Anterior cingulate cortex (tissue), 58 donors: ENCODE measurements at regions not wholly inside any gene's neighbourhood (a gene's known extent, or its start where the extent isn't known, plus 50 kb on each side); places are given as distances from the start of the nearest gene placed in this dataset.
A peak's percentile ranks its signal among the peaks of the same experiment; 100 is the strongest.

Source experiments
- DNase-seq, 58 donors: peaks; one replicate each; lab custom pipeline; 2025; lab: John Stamatoyannopoulos, UW

DNA sequence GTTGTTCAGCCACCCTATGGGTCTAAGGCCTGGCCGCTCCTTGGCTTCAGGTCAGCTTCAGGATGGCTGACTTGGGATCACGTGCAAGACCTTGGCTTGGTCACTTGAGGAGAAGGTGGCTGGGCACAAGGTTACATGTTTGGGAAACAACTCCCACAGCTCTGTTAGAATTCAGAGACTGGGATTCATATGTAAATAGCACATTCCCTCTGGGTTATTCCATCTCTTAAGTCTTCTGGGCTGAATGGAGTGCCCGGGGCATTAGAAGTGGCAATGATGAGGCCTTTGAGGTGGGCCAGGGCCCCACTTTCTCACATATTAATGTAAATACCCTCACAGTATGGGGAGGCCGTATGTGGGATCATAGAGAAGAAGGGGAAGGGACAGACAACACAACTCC lies 150.9 kb downstream of the EFNB2 start:
- DNase-seq = no peak

DNA sequence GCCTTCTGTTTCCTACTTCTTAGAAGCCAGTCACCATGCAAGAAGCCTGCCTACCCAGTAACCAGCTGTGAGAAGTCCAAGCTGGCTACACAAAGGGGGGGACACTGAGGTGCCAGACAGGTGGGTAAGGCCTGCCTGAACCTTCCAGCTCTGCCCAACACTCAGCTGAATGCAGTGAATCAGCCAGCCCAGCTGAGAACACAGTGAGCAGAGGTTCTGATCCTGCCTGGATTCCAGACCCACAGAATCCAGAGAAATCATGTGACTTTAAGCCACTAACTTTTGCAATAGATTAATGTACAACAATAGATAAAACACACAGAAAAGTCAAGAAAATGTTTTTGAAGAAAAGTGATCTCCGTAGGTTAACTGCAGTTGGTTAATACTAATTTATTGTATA lies 151.7 kb downstream of the EFNB2 start:
- DNase-seq = no peak

DNA sequence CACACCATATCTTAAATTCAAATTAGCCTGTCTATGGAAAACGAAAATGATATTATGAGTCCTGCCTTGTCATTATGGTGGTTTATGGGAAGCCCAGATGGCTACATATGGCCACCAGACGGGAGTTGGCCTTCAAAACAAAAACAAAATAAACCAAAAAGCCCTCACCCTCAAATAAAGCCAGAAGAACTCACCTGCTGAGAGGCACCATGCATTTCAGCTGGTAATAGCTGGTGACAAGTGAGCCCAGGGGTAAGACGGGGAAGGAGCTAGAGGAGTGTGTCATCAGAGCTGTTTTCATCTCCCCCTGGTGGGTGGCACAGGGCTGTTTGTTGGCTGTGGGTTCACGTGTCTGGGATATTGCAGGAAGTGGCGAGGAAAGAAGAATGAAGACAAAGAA lies 152.9 kb downstream of the EFNB2 start:
- no peak for DNase-seq

DNA sequence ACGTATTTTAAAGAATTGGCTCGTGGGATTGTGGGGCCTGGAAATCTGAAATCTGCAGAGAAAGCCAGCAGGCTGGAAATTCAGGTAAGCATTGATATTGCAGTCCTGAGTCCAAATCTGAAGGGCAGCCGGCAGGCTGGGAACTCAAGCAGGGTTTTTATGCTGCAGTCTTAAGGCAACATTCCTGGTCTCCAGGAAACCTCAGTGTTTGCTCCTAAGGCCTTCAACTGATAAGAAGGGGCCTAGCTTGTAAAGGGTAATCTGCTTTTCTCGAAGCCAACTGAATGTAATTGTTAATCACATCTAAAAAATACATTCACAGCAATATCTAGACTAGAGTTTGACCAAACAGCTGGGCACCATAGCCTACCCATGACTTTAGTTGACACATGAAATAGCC lies 154.4 kb downstream of the EFNB2 start:
- no peak for DNase-seq

DNA sequence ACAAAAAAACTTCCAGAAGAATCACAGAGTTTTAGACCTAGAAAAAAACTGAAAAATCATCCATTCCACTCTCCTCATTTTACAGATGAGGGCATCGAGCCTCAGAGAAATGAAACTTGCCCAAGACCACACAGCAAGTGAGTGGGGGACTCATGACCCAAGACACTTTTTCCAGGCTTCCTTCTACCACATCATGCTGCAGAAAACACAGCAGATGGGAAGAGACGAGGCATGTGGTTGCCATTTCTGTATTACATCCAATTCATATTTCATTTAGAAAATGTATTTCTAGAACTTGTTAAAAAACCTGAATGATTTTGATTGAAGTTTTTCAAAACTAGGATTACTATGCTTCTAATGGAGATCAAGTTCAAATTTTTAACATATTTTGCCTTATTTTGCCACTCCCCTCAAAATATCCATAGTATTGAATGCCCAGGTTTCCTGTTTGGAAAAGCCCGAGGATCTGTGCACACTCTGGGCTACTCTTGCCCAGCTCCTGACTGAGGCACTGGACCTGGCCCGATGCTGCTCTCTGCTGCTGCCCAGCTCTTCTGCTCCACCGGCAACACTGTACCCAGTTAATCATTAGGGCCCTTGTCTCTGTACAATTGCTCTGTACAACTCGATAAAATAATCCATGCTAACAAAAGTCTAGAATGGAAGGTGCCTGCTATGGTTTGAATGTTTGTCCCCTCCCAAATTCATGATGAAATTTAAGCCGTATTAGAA lies 157.4 kb downstream of the EFNB2 start:
- DNase-seq = no peak

DNA sequence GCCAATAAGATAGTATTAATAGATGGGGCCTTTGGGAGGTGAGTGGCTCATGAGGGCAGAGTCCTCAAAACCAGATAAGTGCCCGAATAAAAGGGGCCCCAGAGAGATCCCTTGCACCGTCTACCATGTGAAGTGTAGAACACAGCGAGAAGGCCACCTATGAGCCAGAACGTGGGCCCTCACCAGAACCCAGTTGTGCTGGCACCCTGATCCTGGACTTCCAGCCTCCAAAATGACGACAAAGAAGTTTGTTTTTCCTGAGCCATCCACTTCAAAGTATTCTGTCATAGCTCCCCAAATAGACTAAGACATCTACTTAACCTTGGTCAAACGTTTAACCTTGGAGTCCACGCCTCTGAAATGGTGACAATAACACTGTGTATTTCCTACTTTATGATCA lies 158.1 kb downstream of the EFNB2 start:
- no peak for DNase-seq

DNA sequence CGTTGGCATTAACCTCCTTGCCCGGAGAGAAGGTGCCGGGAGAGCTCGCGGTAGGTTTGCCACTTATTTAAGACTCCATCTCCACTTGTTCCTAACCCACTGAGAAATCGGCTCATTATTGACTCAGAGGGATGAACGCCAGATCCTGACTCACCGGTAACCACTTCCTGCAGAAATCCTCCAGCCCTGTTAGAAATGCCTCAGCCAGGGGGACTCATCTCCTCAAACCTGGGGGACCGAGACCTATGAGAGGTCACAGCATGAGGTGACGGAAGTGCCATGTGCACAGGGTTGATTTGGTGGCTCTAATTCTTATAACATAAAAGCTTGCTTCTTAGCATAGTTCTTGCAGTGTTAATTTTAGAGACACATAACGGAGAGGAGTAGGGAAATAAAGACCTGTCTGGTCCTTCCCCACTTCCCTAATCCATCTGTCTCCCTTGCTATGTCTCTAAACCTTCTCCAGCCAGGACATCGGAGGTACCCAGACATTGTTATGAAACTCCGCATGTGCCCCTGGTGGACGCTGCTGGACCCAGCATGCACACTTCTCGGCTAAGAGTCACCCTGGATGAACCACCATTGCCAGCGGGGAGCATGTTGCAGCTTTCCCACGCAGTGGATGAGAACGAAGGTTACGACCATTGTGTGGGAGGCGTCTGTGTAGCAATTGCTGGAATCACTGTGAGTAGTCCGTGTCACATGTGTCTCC lies 158.9 kb downstream of the EFNB2 start:
- DNase-seq = peak in 11 of 58 donors; percentile 8 to 47 (median 27)

DNA sequence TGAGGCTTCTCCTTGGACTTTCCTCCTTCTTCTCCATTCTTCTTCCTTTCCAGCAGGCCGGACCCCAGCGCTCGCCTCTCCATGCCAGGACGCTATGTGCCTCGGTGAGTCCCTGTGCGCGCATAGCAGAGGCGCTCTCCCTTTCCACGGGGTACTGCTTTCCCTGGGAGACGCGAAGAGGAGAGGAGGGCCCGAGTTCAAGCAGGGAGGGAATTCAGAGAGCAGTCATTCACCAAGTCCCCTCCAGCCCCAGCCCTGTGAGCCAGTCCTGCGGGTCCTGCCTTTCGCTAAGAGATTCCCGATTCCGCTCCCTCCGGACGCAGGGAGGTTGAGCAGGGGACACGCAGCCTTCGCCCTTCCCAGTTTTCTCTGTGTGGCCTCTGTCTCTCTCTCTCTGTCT lies 160.4 kb downstream of the EFNB2 start:
- no peak for DNase-seq

DNA sequence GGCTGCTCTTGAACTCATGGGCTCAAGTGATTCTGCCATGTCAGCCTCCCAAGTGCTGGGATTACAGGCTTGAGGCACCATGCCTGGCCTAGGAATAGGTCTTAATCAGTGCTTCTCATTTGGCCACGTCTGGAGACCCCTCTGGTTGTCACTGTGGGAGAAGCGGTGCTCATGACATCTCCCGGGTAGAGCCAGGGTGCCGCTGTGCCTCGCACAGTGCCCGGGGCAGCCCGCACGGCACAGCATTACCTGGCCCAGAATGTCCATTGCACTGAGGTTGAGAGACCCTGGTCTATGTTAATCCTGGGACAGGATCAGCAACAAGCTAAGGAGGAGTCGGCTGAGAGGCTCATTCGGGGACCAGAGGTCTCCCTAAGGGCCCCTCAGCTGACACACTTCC lies 160.8 kb downstream of the EFNB2 start:
- no peak for DNase-seq

DNA sequence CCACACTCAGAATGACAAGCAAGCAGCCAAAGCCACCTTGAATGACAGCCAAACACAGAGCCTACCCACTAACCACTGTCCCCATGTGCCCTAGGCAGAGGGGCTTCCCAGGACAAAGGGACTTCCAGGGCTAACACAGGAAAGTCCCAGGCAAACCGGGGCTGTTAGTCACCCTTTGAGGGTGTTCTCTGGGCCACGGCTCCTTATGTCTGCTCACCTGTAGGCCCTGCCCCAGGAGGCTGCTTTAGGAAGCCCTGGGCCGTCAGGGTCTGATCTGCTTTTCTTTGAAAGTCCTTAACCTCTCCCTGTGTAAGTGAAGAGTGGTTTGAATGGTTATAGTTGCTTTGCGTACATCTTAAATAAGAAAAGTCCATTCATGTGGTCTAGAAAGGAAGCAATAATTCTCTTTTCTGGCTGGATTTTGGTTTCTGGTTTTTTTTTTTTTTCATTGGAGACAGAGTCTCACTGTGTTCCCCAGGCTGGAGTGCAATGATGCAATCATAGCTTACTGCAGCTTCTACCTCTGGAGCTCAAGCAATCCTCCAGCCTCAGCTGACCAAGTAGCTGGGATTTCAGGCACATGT lies 161.4 kb downstream of the EFNB2 start:
- no peak for DNase-seq

DNA sequence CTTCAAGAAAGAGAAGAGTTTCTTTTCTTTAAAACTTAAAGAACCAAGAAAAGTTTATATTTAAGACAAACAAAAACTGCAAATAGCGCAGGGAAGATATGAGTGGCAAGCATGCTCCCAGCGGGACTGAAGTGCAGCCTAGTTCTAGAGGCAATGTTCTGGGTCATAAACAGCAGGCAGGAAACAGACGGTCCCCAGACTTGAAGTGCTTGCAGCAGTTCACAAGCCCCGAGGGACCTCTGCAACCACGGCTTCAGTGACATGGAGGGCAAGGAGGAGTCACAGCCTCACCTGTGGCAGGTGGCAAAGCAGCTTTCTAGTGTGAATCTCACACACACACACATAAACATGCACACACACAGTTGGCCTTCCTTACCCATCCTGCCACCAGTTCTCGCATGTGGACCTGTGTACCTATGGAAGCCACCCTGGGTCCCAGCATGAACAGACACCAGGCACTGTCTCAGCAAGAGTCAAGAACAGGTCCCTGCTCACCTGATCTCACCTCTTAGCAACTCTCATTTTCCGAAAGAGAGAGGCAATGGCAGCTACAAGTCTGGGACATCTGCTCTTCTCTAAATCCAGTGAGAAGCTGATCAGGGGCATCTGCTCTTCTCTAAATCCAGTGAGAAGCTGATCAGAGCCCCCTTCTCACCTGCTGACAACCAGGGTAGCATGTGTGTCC lies 162.0 kb downstream of the EFNB2 start:
- DNase-seq = no peak

DNA sequence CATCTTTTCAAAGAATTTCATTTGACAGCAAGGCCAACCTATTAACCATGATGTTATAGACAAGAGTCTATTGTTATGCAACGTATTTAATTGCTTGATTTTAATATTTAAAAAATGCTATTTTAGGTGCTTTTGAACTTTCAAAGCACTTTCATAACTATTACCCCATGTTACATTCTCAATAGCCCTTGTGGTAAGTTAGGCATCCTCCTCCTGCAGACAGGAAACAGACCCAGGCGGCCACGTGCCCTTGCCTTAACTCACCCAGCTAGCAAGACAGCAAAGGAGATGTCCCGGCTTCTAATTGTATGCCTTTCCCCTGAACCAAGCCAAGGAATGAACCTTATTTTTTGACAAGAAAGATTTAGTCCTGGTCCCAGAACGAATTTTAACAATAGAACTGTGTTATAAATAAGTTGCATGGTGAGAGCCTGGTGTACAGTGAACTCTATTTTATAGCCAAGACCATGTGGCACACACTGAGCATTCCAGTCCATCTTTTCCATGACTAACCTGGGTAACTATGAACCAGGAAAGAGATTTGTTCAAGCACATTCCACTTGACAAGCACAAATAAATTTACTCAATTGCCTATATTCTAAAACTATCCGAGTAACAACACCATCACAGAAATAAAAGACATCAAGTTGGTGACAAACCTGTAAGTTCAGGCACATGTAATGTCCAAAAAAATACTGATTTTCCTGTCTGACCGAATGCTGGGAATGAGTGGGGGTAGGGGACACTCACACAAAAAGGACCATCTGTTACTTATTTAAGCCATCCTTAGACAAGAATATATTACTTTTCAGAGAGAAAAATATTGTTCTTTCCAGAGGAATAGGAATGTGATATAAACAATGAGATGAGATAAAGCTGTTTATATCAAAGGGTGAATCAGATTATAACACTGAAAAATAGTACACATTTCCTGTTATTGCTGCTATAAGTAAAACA lies 163.0 kb downstream of the EFNB2 start:
- DNase-seq = no peak

DNA sequence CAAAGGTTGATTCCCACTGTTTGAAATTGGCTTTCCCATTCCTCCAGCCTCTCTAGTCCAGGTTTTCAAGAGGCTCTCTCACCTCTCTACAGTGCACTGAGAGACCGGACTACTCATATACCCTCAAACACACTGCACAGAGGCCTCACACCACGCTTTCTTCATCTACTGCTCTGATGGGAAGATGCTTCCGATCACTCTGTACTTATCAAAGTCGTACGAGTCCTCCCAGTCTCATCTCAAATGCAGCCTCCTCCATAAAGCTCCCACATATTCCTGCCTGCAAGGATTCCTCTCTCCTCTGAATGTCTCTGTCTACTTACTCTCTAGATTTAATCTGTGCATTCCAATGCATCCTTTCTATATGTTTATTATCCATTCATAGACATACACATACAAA lies 164.4 kb downstream of the EFNB2 start:
- no peak for DNase-seq

DNA sequence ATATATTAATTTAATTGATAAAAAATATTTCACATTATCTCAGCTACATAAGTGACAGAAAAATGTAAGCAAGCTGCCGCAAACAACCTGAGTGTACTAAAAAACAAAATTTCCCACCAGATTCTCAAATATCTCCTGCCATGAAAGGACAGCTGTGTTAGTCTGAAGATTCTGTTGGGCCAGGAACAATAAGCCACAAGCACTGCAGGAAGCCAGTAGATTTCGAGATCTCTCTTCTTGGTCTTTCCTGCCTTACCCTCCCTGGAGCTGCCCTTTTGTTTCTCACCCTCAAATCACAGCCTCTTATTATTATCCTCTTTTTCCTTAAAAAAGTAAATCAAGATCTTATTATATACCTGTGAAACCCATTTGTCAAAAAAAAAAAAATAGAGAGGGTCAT lies 165.6 kb downstream of the EFNB2 start:
- DNase-seq = no peak

DNA sequence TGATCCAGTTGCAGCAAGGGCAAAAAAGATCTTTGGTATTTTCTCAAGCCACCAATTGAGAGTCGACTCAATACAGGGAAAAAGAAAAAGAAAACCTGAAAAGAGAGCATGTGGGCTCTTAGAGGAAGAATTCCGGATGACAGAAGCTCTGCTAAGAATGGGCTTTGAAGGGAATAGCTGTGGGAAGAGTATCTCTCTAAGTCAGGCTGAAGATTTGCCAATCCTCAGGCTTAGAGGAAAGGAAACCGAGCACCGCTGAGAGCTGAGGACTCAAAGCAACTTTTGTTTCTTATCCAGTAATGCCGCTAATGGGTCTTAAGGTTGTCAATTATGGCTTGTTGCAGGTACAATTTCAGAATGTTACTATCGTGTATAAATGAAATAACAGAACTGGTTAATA lies 166.4 kb downstream of the EFNB2 start:
- no peak for DNase-seq

DNA sequence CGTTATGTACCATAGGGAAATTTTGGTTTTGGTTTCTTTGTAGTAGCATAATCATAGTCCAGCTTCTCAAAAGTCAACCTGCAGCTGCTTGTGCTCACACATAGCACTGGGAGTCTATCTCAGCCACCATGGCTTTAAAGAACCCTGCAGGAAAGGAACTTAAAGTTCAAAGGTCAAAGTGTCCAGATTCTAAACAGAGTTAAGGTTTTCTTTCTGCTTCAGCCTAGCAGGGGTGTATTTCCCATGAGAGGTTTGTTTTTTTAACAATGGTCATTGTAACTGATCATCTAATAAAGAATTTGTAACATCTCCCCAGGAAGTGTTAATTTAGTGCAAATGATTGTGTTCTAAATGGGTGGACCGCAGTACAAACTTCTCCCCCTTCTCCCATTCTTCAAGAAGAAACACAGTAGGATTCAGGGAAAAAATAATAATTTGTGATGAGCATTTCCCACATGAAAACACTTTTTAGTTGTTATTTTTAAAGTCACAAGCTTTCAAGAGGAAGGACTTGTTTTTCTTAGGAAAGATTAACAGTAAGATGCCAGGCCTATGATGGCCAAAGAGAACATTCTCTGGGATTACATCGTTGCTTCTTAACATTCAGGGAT lies 168.0 kb downstream of the EFNB2 start:
- no peak for DNase-seq

DNA sequence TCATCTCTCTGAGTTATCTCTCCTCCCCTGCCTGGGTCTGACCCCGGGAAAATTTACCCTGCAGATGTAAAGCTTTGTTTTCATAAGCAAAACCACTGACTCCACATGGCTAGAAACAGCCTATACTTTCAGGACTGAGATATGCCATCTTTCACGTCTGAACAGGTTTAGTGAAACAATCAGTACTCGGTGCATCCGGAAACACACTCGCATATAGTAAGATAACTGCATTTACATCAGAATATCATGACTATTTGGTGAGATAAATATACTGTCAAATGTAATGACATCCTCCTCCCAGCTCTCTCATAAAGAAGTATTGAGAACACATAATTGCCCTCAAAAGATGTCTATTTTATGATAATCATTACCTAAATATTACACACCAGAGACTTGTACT lies 172.8 kb downstream of the EFNB2 start:
- DNase-seq = no peak

DNA sequence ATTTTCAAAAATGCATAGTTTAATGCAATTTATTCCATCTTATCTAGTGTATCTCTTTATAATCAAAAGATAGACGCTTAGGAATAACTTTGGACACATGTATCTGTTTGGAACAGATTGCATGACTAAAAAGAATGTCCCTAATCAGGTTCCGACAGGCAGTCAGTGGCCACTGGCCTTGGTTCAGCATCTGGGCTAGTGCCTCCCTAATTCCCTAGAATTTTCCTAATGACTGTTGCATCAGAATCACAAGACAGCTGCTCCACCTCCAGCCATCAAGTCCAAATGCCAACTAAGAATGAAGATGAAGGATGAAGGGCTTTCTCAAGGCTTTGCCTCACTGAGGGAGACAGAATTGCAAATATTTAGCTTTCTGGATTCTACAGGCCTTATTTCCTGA lies 173.8 kb downstream of the EFNB2 start:
- DNase-seq = no peak

DNA sequence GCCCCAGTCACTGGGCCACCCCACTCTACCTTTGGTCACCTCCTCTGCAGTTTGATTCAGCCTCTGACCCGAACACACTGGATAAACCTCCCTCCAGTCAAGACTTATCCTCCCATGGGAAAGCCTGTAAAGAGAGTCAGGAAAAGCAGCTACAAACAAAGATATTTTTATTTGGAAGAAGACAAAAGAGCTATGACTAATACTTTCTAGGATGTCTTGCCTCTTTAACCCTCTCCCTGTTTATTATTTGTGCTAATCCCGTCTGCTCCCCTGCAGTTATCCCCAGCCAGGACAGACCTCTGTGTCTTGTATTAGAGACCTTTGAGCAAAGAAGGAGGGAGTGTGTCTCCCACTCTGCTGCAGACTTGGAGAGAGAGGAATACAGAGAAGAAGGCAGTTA lies 178.3 kb downstream of the EFNB2 start:
- DNase-seq = no peak

DNA sequence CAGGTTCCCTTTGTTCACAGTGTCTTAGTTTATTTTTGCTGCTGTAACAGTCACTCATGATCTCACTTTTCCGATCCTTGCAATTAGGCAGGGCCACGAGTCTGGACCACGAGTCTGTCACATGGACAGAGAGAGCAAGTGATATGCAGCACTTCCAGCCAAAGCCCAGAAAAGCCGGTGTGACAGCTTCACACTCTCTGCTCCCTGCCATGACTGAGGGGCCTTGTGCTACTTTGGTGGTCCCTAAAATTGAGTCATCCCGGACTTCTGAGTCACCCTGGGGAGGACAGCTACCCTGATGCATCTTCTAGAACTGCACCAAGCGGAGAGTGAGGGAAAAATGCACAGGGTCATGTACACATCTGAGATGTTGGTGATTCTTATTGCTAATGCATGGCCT lies 179.6 kb downstream of the EFNB2 start:
- no peak for DNase-seq
